Anterior cingulate cortex (tissue), 58 donors: ENCODE measurements at regions not wholly inside any gene's neighbourhood (a gene's known extent, or its start where the extent isn't known, plus 50 kb on each side); places are given as distances from the start of the nearest gene placed in this dataset.
"Not testable (repeated sequence)": the region's sequence is repeated elsewhere in the genome, so short reads cannot be mapped to it uniquely, and the experiment has no call there.

Experiments
- DNase-seq, 58 donors: peaks; one replicate each; lab custom pipeline; 2025; lab: John Stamatoyannopoulos, UW

- not testable (repeated sequence) for DNase-seq
These were observed 119.2 kb downstream of the SEPTIN14 start for GRCh38 chr7:55743454-55743717.

GRCh38 chr7:55742651-55743453 is 119.7 kb downstream of the SEPTIN14 start:
- not testable (repeated sequence) for DNase-seq

GRCh38 chr7:55741721-55742631 is 120.6 kb downstream of the SEPTIN14 start:
- peak in 1 of 58 donors; percentile 8 for DNase-seq

GRCh38 chr7:55740633-55741250 is 121.8 kb downstream of the SEPTIN14 start:
- not testable (repeated sequence) for DNase-seq

GRCh38 chr7:55740053-55740452 is 122.5 kb downstream of the SEPTIN14 start:
- DNase-seq = not testable (repeated sequence)

- DNase-seq = not testable (repeated sequence)
These were observed 125.8 kb downstream of the SEPTIN14 start for GRCh38 chr7:55736641-55737221.

- no peak for DNase-seq
These were observed 129.1 kb downstream of the SEPTIN14 start for GRCh38 chr7:55733241-55734140.

- DNase-seq = no peak
These were observed 130.6 kb downstream of the SEPTIN14 start for GRCh38 chr7:55731931-55732330.

- DNase-seq = no peak
These were observed 132.4 kb downstream of the SEPTIN14 start for GRCh38 chr7:55730197-55730596.

- DNase-seq = no peak
These were observed 139.0 kb downstream of the SEPTIN14 start for GRCh38 chr7:55723621-55723941.

GRCh38 chr7:55722874-55723620 is 139.5 kb downstream of the SEPTIN14 start:
- not testable (repeated sequence) for DNase-seq

GRCh38 chr7:55721004-55721403 is 141.5 kb downstream of the SEPTIN14 start:
- DNase-seq = not testable (repeated sequence)

GRCh38 chr7:55715247-55715867 is 143.1 kb upstream of the VOPP1 start:
- DNase-seq = not testable (repeated sequence)

- not testable (repeated sequence) for DNase-seq
These were observed 142.1 kb upstream of the VOPP1 start for GRCh38 chr7:55714370-55714769.

- DNase-seq = not testable (repeated sequence)
These were observed 138.0 kb upstream of the VOPP1 start for GRCh38 chr7:55710312-55710711.

- DNase-seq = not testable (repeated sequence)
These were observed 135.7 kb upstream of the VOPP1 start for GRCh38 chr7:55708028-55708427.

- DNase-seq = not testable (repeated sequence)
These were observed 135.1 kb upstream of the VOPP1 start for GRCh38 chr7:55707410-55707809.

- DNase-seq = not testable (repeated sequence)
These were observed 134.3 kb upstream of the VOPP1 start for GRCh38 chr7:55706451-55707195.
